ENCODE measurements at regions not wholly inside any gene's neighbourhood (a gene's known extent, or its start where the extent isn't known, plus 50 kb on each side); places are given as distances from the start of the nearest gene placed in this dataset.
"Not testable (repeated sequence)": the region's sequence is repeated elsewhere in the genome, so short reads cannot be mapped to it uniquely, and the experiment has no call there.

DNA sequence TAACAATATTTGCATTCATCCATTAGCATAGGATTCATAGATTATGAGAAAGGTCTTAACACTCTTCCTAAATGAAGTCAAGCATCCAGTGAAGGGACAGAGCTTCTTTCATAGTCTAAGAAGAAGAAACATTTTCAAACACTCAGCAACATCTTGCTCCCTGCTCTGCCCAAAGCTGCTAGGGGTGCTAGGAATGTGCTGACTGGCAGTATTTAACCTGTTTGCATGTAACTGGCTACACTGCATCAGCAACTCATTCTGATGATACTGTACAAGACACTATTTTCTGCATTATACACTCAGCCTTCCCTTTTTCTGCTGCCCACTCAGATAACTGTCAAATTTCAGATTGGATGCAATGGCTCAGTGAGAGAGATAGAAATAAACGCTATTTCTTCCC lies 495.1 kb upstream of the ARID1B start:
- DNase-seq (ENCODE audit: low read depth): no peak

DNA sequence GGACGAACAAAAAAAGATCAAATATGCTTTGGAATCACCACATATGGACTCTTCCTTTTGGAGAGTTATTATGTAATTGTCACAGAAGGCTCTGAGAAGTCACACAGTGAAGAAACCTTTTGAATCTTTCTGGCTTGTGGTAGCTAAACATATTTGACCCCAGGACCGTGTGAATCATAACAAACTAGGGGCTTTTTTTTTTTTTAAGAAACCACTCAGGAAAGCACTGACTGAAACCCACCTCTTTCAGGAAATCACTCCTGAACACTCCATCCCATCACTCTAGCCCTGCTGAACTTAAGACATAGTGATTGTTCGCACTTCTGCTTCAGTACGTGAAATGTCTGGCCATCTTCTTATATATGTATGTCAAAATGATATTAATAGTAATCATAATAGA lies 495.9 kb upstream of the ARID1B start:
- no peak for DNase-seq (ENCODE audit: low read depth)

DNA sequence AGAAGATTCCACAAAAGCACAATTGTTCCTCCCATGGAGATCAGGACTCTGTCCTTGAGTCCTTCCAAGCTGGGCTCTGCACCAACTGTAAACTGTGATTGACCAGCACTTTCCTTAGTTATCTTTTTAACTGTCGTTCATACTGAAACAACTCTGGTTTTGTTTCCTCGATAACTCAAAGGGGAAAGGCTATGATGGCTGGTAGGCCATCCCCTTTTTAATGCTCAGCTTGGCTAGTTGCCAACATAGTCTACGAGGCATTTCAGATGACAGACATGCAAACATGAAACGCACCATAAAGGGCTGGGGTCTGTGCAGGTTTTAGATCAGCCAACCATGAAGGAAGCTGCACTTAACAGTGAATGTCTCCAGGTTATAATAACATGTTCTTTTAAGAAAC lies 497.1 kb upstream of the ARID1B start:
- DNase-seq (ENCODE audit: low read depth): no peak

DNA sequence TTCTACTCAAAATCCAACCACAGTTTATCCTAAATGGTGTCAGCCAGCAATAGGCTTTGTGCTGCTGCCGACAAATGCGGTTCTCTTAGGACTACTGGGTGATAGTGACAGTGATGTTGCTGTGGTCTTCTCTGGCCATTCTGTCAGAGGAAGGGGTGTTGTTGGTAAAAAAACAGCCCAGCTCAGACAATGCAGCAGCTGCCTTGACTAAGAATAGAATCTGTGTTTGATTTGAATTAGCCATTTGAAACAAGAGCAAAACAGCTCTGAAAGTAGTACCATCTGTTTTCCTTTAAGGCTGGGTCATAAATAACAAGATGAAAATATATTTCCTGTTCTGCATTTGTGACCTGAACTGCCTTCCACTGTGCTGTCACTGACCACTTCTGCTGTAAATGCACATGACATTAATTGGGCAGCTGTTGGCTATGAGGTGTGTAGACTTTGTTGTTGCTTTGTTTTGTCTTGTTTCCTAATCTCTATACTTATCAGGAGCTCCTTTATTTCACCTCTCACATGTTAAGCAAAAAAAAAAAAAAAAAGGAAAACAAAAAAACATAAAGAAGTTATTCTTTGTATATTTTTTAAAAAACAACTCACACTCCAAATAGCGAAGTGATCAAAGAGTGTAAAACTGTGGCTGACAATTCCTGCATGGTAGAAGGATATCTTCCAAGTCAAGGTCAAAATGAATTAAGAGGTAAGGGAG lies 497.8 kb upstream of the ARID1B start:
- no peak for DNase-seq (ENCODE audit: low read depth)

DNA sequence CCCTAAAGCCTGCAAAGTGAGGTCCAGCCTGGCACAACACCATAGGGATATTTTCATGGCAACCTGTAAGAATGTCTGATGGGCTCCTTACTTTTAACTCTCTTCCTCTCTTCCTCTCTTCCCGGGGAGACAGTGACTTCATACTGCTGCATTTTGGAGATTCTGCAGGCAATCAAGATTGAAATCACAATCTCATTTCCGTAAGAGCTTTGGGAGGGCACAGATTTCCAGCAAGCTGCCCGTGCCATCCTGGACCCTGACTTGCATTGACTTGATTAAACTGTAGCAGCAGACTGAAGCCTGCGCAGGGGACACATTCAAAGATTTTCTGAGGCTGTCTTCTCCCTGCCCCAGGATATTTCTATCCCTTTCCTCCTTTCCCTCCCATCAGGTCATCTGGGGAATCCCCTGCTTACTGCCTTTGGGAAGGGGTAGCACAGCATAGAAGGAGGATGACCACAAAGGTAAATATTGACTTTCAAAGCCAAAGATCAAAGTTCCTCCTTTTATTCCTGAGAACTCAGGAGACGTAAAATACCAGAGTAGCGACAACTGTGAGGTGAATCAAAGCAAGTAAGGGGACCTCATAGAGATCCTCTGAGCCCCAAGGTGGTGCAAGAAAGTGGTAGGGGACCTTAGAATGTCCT lies 504.0 kb upstream of the ARID1B start:
- DNase-seq (ENCODE audit: low read depth): no peak

DNA sequence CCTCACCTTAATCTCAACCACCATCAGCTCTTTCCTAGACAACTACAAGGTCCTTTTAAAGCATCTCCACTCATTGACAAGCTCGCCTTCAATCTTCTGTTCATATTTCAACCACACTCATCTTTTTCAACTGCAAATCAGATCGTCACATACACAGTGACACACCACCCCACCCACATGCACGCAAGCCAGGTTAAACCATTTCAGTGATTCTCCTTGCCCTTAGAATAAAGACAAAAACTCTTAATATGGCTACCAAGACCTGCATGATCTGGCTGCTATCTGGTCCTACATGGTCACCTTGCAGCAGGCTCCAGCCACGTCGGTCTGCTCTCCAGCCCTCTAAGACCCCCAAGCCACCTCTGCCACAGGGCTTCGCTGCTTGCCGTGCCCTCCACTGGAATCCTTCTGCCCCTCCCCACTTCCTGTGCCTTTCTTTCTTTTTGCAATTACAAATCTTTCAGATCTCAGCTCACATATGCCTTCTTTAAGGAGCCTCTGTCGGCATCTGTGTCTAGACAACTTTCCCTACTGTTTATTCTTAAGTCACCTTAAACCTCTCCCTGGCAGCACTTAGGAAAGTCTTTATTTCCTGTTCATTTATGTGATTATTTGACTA lies 507.3 kb upstream of the ARID1B start:
- DNase-seq (ENCODE audit: low read depth): no peak

DNA sequence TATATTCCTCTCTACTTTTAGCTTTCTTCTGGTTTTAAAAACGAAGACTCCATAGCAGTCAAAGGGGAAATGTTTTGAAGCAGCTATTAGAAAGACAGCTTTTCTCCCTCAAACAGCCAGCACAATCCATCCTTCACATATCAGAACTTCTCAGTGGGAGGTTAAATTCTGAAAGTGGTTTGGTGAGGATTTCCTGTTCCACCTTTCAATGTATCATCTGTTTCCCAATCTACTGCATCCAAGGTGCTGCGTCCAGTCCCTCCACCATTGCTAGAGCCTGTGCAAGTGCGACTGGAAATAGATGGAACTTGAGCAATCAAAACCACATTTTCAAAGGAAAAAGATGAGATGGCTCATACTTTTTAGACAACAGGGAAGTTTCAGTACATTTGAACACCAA lies 508.3 kb upstream of the ARID1B start:
- no peak for DNase-seq (ENCODE audit: low read depth)

DNA sequence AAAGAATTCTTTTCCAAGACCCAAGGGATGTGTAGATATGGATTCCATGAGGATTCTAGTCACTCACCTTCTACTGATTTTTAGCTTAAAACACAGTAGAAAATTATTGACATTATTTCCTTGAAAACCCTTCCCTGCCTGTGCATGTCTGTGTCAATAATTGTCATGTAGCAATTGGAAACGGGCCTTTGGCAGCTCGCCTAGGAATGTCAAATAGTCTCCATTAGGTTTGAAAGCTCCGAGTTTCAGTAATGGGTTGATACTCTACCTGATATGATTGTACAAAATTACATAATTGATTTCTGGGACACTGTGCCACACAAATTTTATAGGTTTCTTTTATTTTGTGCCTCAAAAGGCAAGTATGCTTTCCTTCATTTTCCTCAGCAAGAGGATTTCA lies 515.2 kb upstream of the ARID1B start:
- DNase-seq (ENCODE audit: low read depth): no peak

DNA sequence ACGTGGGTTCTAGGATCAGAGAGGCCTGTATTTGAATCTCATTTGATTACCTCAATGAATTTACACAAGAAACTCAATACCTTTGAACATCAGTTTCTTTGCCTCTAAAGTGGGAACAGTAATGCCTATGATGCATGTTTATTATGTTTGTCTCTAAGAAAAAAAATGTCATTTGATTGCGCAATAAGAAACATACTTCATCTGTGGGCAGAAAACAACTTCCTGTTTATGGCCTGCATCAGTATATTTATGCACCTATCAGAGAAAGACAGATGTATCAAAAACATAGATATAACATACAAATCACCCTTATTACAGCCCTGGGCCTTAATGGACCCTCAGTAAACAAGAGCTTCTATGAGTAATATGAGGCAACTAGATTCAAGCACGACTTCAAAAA lies 516.4 kb upstream of the ARID1B start:
- no peak for DNase-seq (ENCODE audit: low read depth)

DNA sequence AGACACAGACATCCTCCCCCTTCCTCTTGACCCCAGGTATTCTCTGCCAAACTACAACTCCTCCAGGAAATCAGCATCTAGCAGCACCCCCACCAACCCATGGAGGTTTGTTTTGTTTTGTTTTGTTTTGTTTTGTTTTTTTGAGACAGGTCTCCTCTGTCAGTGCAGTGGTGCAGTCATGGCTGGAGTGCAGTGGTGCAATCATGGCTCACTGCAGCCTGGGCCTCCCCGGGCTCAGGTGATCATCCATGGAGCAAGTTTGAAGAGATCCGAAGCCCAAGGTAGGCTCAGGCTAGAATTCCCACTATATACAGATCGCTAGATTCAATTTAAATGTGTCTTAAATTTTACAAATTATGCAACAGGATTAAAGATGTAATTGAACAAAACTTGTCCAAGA lies 518.2 kb upstream of the ARID1B start:
- DNase-seq (ENCODE audit: low read depth): no peak

DNA sequence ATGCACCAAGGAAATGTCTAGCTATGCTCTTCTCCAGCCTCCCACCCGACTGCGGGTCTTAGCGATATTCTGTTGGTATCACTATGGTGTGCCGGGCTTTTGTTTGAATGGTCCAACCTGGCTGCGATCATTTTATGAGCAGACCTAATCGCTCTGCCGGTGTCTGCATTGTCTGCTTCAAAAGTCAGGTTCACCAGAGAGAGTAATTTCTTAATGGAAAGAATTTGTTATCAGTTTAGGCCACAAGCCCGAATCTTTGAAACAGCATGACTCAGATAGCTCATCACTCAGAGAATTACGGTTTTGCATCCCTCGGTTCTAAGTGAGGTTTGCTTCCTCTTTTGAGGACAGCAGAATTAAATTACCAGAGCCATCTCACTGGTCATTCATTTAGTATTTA lies 521.0 kb upstream of the ARID1B start:
- DNase-seq (ENCODE audit: low read depth): no peak

DNA sequence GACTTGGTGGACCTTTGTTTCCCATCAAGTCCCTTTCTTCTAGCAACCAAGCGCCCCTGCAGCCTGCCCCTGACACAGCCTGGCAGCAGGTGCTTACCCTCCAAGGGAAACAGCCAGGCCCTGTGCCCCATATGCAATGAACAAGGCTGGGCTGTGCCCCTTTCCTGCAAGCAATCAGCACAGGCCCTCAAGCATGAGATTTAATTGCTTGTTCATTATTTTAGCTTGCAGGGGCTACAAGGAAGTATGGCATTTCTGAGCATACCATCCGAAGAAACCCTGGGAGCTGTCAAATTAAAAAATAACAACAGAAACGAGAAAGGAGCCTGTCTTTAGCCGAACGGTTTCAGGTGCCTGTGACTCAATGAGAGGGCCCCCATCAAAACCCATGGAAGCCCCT lies 522.9 kb upstream of the ARID1B start:
- DNase-seq (ENCODE audit: low read depth): no peak

DNA sequence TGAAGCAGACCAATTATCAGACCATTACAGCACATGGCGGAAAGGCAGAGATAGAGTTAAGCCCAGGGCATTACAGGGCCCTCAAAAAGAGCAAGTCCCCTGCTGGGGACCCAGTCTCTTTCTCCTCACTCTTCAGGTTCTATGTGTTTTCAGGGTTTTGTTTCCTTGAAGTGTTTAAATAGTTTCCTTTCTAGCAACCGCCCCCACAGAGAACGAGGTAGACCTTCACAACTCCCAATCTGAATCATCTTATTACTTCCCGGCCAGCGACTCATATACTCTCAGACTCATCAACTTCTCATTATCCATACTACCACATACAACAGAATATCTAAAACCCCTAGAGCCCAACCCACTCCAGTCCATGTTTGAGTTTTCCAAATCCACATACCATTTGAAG lies 526.6 kb upstream of the ARID1B start:
- DNase-seq (ENCODE audit: low read depth): no peak

DNA sequence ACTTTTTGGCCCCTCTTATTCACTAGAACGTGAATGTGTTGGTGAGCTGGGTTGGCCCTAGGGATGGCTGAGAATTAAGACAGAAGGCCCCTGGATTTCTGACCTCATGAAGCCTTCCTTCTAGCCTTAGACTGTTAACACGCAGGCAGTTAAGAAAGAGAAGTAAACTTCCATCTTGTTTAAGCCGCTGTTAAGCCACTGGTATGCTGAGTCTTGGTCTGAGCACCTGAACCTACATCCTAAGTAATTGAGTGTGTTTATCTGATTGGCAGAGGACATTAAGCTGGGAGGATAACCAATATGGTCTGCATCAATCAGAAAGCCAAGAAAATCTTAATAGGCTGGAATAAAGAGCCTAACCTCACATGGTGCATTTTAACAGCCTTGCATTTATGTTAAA lies 535.0 kb upstream of the ARID1B start:
- no peak for DNase-seq (ENCODE audit: low read depth)

DNA sequence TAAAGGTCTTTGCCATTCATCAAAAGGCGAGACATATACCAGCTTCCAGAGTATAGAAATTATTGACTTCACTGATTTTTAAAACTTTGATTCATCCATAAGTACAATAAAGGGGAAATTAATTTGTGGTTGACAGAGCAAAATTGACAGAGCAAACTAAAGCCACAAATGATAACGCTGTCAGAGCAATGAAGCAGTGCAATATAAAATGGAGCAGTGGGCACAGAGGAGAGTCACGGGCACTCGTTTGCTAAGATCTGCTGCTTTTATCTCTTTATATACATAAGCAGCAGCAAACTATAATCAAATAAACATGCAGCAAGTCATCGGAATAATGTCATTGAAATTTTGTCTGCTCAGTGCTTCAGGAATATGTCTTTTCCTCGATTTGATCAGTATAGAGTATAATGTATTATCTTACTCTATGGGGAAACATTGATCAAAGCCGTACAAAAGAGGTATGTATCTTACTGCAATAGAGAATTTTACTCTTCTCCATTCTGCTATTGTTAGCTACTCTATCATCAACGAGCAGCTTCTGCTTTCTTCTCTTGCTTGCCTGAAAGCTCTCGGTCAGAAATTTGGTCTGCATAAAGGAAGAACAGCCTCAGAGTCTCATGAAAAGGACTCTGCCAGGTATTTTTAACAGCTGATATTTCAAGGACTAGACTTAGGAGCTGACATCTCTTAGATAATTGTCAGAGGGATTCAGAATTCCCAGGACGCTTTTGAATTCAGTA lies 546.0 kb upstream of the ARID1B start:
- DNase-seq (ENCODE audit: low read depth): no peak

DNA sequence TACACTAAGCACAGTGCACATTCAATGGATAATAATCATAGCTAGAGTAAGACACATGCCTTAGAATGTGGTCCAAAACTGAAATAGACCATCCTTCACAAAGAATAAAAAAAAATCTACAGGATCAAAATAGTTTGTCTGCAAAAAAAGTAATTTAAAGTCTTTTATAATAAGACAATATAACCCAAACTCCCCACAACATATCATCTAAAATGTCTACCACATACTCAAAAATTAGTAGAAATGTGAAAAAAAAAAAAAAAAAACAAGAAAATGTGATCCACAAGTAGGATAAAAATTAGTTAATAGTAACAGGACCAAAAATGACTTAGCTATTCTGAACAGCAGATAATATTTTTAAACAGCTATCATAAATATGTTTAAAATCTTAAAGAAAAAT lies 557.2 kb upstream of the ARID1B start:
- DNase-seq (ENCODE audit: low read depth): no peak

DNA sequence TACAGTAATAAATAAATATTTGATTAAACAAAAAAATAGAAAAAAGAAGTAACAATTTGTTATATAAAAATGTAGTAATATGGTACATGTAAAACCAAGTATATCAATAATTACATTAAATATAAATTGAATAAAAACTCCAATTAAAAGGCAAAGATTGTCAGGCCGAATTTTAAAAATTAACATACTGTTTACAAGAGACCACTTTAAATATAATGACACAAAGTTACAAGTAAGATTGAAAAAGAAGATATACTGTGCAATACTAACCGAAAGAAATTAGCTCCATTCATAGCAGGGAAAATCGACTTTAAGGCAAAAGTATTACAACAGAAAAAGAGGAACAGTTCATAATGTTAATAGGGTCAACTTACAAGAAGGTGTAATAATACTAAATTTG lies 571.5 kb upstream of the ARID1B start:
- DNase-seq (ENCODE audit: low read depth): no peak

DNA sequence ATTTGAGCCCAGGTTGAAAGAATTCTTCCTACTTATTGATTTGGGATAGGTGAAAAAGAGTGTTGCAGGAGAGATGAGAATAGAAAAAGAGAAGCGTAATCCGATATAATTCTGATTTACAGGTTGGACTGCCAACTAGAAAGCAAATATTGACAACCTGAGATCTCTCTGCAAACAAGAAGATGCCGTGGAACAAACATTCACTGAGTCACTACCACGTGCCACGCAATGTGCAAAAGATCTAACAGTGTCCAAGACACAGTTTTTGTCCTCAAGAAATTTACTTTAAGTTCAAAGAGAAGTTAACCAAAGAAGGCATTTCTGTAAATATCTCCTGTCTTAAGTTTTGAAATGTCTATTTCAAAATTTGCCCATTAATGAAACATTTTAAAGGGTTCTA lies 578.0 kb upstream of the ARID1B start:
- DNase-seq (ENCODE audit: low read depth): no peak

DNA sequence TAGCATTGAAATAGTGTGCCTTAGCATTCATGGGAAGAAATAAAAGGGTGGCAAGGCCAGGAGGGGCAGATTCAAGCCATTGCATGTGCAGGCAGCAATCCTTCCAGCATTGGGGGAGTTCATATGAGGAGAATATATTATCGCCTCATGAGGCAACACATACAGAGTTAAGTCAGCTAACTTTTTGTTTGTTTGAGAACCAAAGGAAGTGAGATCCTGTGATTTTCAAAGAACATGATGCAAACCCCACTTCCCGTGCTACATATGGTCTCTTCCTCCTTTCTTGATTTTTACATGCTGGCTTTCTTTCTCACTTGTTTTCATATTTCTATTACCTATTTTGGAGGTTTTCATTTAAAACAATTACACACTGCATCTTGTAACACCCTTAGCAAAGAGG lies 579.7 kb upstream of the ARID1B start:
- no peak for DNase-seq (ENCODE audit: low read depth)

DNA sequence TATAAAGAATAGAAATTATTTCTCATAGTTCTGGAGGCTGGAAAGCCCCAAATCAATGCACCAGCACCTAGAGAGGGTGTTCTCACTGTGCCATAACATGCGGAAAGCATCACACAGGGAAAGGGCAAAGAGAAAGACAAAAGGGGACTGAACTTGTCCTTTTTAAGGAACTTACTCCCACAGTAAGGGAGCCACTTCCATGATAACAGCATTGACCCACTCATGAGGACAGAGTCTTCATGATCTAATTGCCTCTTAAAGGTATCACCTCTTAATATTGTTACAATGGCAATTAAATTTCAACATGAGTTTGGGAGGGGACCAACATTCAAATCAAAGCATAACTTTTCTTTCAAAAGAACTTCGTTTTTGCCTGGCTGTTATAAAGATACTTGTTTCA lies 582.2 kb upstream of the ARID1B start:
- no peak for DNase-seq (ENCODE audit: low read depth)

DNA sequence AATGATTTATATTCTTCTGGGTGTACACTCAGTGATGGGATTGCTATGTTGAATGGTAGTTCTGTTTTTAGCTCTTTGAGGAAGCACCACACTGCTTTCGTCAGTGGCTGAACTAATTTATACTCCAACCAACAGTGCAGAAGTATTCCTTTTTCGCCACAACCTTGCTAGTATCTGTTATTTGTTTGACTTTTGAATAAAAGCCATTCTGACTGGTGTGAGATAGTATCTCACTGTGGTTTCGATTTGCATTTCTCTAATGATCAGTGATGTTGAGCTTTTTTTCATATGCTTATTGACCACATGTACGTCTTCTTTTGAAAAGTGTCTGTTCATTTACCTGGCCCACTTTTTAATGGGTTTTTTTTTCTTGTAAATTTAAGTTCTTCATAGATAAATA lies 583.8 kb upstream of the ARID1B start:
- no peak for DNase-seq (ENCODE audit: low read depth)

DNA sequence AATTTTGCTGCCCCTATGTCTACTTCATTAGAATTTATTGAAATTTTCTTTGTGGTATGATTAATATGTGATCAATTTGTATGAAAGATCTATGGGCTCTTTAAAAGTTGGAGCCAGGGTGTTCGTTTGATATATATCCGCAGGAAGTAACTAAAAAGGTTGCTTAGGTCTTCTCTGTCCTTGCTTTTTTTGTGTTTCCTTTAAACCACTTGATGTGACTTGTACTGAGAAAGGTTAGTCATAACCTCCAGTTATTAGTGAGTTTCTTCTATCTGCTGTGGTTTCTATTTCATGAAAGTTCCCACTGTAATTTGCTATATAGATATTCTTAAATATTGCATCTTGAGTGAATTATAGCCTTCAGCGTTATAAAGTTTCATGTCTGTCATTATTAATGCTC lies 585.3 kb upstream of the ARID1B start:
- no peak for DNase-seq (ENCODE audit: low read depth)

DNA sequence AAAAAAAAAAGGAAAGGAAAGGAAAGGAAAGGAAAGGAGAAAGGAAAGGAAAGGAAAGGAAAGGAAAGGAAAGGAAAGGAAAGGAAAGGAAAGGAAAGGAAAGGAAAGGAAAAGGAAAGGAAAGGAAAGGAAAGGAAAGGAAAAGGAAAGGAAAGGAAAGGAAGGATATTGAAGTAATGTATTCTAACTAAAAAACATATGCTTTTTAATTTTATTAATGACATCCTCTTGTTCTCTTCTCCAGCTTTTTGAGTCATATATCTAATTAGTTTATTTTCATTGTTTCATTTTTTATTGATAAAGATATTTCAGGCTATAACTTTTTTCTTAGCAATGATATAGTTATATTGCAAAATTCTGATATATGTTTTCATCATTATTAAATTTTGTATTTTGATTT lies 585.8 kb upstream of the ARID1B start:
- DNase-seq (ENCODE audit: low read depth): not testable (repeated sequence)
